ENCODE measurements at regions not wholly inside any gene's neighbourhood (a gene's known extent, or its start where the extent isn't known, plus 50 kb on each side); places are given as distances from the start of the nearest gene placed in this dataset.

- no peaks in the 10 kb centered on the region for H3K4me1 ChIP-seq (replicated peaks in 1 of 2; ENCODE audit: control insufficient read depth in 2 of 2, insufficient read depth in 2 of 2, low read length in 2 of 2)
- BruUV-seq (replicated peaks), result no TSS peak
- DNase-seq (ENCODE audit: extremely low read depth in 1 of 4, low spot score in 3 of 4) (no peak), FAIRE-seq (no peak), ATAC-seq (no peak)
- no peaks in the 10 kb centered on the region for H3K9me3 ChIP-seq (replicated peaks; ENCODE audit: control insufficient read depth, insufficient read depth, low read depth, low read length)
- ChIA-PET POLR2A (no interaction called here), CTCF (ENCODE audit: low intra/inter-chr PET ratio) (no interaction called here)
- in situ Hi-C loops (cut with MboI) (no loop called here), intact Hi-C loops (cut with micrococcal nuclease) (no loop called here)
- H3K79me2 ChIP-seq (ENCODE audit: control insufficient read depth, insufficient read depth, low read length), result no peaks in the 10 kb centered on the region
- no peaks in the 10 kb centered on the region for H4K20me1 ChIP-seq (replicated peaks; ENCODE audit: control insufficient read depth, insufficient read depth, low read length)
- no peak for TF ChIP-seq ZNF830 (CRISPR knock-in tag; IDR thresholded peaks at IDR 0.05)
- no peak for TF ChIP-seq SREBF1 (IDR thresholded peaks at IDR 0.05; ENCODE audit: borderline replicate concordance, low read depth, low read length)
- TF ChIP-seq THAP7 (CRISPR knock-in tag; IDR thresholded peaks at IDR 0.05), result no peak
- no peak for TF ChIP-seq RREB1 (CRISPR knock-in tag; IDR thresholded peaks at IDR 0.05)
- no peak for TF ChIP-seq KAT8 (IDR thresholded peaks at IDR 0.05; ENCODE audit: low read depth)
- TF ChIP-seq XRCC5 (IDR thresholded peaks at IDR 0.05; ENCODE audit: low read depth, low read length), result no peak
- TF ChIP-seq YBX1 (IDR thresholded peaks at IDR 0.05), result no peak
- TF ChIP-seq SNIP1 (IDR thresholded peaks at IDR 0.05; ENCODE audit: low read depth), result no peak
- no peak for TF ChIP-seq TEAD4 (IDR thresholded peaks at IDR 0.05; ENCODE audit: low read length)
- TF ChIP-seq TEAD4 (CRISPR knock-in tag; IDR thresholded peaks at IDR 0.05; ENCODE audit: borderline replicate concordance), result no peak
- TF ChIP-seq SAFB2 (IDR thresholded peaks at IDR 0.05; ENCODE audit: borderline replicate concordance, low read depth, low read length, severe bottlenecking), result no peak
- TF ChIP-seq TAF1 (IDR thresholded peaks at IDR 0.05; ENCODE audit: control insufficient read depth, extremely low read depth, insufficient read depth, low read length, severe bottlenecking), result no peak
- no peak for TF ChIP-seq SRSF7 (optimal IDR thresholded peaks at IDR 0.05; ENCODE audit: low read depth, low read length)
- H3K27me3 ChIP-seq (ENCODE audit: control insufficient read depth in 2 of 2, insufficient read depth in 2 of 2, low read length in 2 of 2), result no peaks in the 10 kb centered on the region
- H3K9me1 ChIP-seq (ENCODE audit: control insufficient read depth, insufficient read depth, low read length), result no peaks in the 10 kb centered on the region
- H3K4me3 ChIP-seq, result no peak overlapping the region
- no peak overlapping the region for H3K9ac ChIP-seq (ENCODE audit: insufficient read depth in 1 of 2, low read depth in 2 of 2, low read length in 2 of 2)
- H3K4me2 ChIP-seq (ENCODE audit: insufficient read depth, low read length), result no peak overlapping the region
- H3K27ac ChIP-seq (ENCODE audit: extremely low read depth, low read depth, low read length), result no peak overlapping the region
- H3K36me3 ChIP-seq (ENCODE audit: control insufficient read depth, insufficient read depth, low read length), result no peaks in the 10 kb centered on the region
- H2AFZ ChIP-seq (ENCODE audit: low read depth, low read length), result no peak overlapping the region
Measured at GRCh38 chr2:220202066-220202465, 574.6 kb downstream of the SLC4A3 start.

All from K562 (cell line).